ENCODE measurements at regions not wholly inside any gene's neighbourhood (a gene's known extent, or its start where the extent isn't known, plus 50 kb on each side); places are given as distances from the start of the nearest gene placed in this dataset.

- H3K4me3 ChIP-seq (ENCODE audit: low read length) = no peak overlapping the region
- no peak for TF ChIP-seq CTCF (conservative IDR thresholded peaks at IDR 0.05; ENCODE audit: low read depth, low read length)
- no peak for DNase-seq (ENCODE audit: low read depth)
Measured at GRCh38 chr12:87074781-87075180, 818.6 kb upstream of the MGAT4C start.

- no peak for DNase-seq (ENCODE audit: low read depth)
- no peak for TF ChIP-seq CTCF (conservative IDR thresholded peaks at IDR 0.05; ENCODE audit: low read depth, low read length)
- H3K4me3 ChIP-seq (ENCODE audit: low read length) = no peak overlapping the region
Measured at GRCh38 chr12:87066326-87066725, 810.1 kb upstream of the MGAT4C start.

- TF ChIP-seq CTCF (conservative IDR thresholded peaks at IDR 0.05; ENCODE audit: low read depth, low read length) = no peak
- no peak for DNase-seq (ENCODE audit: low read depth)
Measured at GRCh38 chr12:87059231-87059630, 803.0 kb upstream of the MGAT4C start.

GRCh38 chr12:87054226-87054625, 798.0 kb upstream of the MGAT4C start:
- no peak for TF ChIP-seq CTCF (conservative IDR thresholded peaks at IDR 0.05; ENCODE audit: low read depth, low read length)
- H3K4me3 ChIP-seq (ENCODE audit: low read length) = no peak overlapping the region
- DNase-seq (ENCODE audit: low read depth) = no peak

More at GRCh38 chr12:87059231-87059630, 803.0 kb upstream of the MGAT4C start:
- H3K4me3 ChIP-seq (ENCODE audit: low read length) = no peak overlapping the region

GRCh38 chr12:87051621-87052020, 795.4 kb upstream of the MGAT4C start:
- TF ChIP-seq CTCF (conservative IDR thresholded peaks at IDR 0.05; ENCODE audit: low read depth, low read length) = no peak
- DNase-seq (ENCODE audit: low read depth) = no peak
- no peak overlapping the region for H3K4me3 ChIP-seq (ENCODE audit: low read length)

GRCh38 chr12:87047691-87048090, 791.5 kb upstream of the MGAT4C start:
- no peak overlapping the region for H3K4me3 ChIP-seq (ENCODE audit: low read length)
- DNase-seq (ENCODE audit: low read depth) = no peak
- no peak for TF ChIP-seq CTCF (conservative IDR thresholded peaks at IDR 0.05; ENCODE audit: low read depth, low read length)

GRCh38 chr12:87039536-87039935, 783.3 kb upstream of the MGAT4C start:
- TF ChIP-seq CTCF (conservative IDR thresholded peaks at IDR 0.05; ENCODE audit: low read depth, low read length) = no peak
- no peak overlapping the region for H3K4me3 ChIP-seq (ENCODE audit: low read length)

More at GRCh38 chr12:87039536-87039935, 783.3 kb upstream of the MGAT4C start:
- DNase-seq (ENCODE audit: low read depth) = no peak

All from retinal pigment epithelial cell (primary cell).